Tibial artery (tissue), 4 donors: ENCODE measurements at regions not wholly inside any gene's neighbourhood (a gene's known extent, or its start where the extent isn't known, plus 50 kb on each side); places are given as distances from the start of the nearest gene placed in this dataset.
"Not testable (repeated sequence)": the region's sequence is repeated elsewhere in the genome, so short reads cannot be mapped to it uniquely, and the experiment has no call there.

ENCODE experiments used
- DNase-seq, 2 donors: peaks; one replicate each; pipeline ENCODE4 v3.0.0-alpha.2; 2019
- H3K27ac ChIP-seq, 2 donors: fragments of 200-600 bp; sonication (generic) in 1 of 2; 1 replicate in 1 of 2; 2 replicates in 1 of 2; pipeline ENCODE4 v1.5.1; 2018 to 2019; ENCODE audit warnings: mild to moderate bottlenecking in 1 of 2
- H3K27me3 ChIP-seq, 2 donors: fragments of 200-600 bp; sonication (generic) in 1 of 2; one replicate each; pipeline versions ENCODE4 v1.5.1 to v1.6.0; 2016 to 2019
- H3K36me3 ChIP-seq, 3 donors: fragments of 200-600 bp; sonication (generic) in 2 of 3; one replicate each; pipeline ENCODE4 v1.5.1; 2016 to 2019; ENCODE audit warnings: mild to moderate bottlenecking in 2 of 3
- H3K4me1 ChIP-seq, 4 donors: fragments of 200-600 bp; sonication (generic) in 2 of 4; 1 replicate in 3 of 4; 2 replicates in 1 of 4; pipeline ENCODE4 v1.5.1; 2016 to 2019
- H3K4me3 ChIP-seq, 2 donors: fragments of 200-600 bp; sonication (generic) in 1 of 2; 1 replicate in 1 of 2; 2 replicates in 1 of 2; pipeline ENCODE4 v1.5.1; 2018 to 2019; ENCODE audit warnings: mild to moderate bottlenecking in 2 of 2
- H3K9me3 ChIP-seq, 3 donors: fragments of 200-600 bp; sonication (generic) in 1 of 3; one replicate each; pipeline ENCODE4 v1.5.1; 2016 to 2019
- intact Hi-C: fragments of 100-400 bp; cut with DNase I; formaldehyde crosslinking; loops from one replicate; pipeline ENCODE4 v1.15.0; 2023; ENCODE audit warnings: low total_unique reads
- TF ChIP-seq, protein P1 (sequence below), 2 experiments: fragments of 200-600 bp in 1 of 2; fragments of 450-650 bp in 1 of 2; IDR thresholded peaks; one replicate each; pipeline ENCODE4 v1.5.1; 2017 to 2019; ENCODE audit warnings: antibody characterized with exemption in 2 of 2, mild to moderate bottlenecking in 1 of 2, moderate library complexity in 1 of 2

DNA sequence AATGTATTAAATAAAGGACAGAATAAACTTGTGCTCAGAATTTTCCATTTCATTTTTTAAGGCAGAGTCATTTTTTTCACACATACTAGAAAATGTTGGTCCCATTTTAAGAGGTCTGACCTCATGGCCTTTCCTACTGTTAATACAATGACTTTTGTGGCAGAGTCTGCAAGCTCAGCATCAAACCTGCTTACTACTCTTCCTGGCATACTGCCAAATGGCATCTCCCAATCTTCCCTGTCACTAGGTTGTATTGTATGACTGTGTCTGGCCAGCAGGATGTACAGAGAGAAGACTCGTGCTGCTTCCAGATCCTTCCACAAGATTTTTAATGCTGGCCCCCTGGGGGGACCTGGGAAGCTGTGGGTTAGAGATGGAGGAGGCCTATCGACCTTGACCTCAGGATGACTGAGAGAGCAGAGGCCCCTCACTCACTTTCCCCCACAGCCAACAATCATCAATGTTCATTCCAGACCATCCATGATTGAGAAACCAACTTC, 64.7 kb downstream of the BARX1 start:
- Histone ChIP-seq H3K36me3 (no peaks in the 10 kb centered on the region), H3K27ac (no peak overlapping the region), H3K4me1 (no peaks in the 10 kb centered on the region), H3K27me3 (no peaks in the 10 kb centered on the region), H3K4me3 (no peak overlapping the region), H3K9me3 (peaks cover 0 to 8% (median 7%) of the 10 kb centered on the region in 3 donors)
- peak in 1 of 2 donors; percentile 25 for DNase-seq
- intact Hi-C loops = no loop called here
- TF ChIP-seq, protein P1, sequence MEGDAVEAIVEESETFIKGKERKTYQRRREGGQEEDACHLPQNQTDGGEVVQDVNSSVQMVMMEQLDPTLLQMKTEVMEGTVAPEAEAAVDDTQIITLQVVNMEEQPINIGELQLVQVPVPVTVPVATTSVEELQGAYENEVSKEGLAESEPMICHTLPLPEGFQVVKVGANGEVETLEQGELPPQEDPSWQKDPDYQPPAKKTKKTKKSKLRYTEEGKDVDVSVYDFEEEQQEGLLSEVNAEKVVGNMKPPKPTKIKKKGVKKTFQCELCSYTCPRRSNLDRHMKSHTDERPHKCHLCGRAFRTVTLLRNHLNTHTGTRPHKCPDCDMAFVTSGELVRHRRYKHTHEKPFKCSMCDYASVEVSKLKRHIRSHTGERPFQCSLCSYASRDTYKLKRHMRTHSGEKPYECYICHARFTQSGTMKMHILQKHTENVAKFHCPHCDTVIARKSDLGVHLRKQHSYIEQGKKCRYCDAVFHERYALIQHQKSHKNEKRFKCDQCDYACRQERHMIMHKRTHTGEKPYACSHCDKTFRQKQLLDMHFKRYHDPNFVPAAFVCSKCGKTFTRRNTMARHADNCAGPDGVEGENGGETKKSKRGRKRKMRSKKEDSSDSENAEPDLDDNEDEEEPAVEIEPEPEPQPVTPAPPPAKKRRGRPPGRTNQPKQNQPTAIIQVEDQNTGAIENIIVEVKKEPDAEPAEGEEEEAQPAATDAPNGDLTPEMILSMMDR (IDR thresholded peaks at IDR 0.05) = no peak

DNA sequence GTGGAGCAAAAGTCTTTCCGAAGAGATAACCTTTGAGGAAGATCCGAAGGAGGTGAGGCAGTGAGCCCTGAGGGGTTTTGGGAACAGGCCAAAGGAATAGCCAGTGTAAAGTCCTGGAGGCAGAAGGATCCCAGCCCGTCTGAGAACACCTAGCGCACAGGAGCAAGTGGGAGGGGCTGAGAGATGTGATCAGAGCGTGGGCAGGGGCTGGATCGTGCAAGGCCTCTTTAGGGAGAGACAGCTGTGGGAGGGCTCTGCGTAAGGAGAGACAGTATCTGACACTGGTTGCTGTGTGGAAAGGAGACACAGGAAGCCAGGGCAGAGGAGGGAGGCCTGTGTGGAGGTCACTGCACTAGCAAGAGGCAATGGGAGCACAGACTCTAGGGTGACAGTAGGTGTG, 68.2 kb downstream of the BARX1 start:
- no peaks in the 10 kb centered on the region for H3K9me3 ChIP-seq
- H3K27ac ChIP-seq = no peak overlapping the region
- TF ChIP-seq, protein P1 (IDR thresholded peaks at IDR 0.05) = no peak
- no peak for DNase-seq
- no peak overlapping the region for H3K4me3 ChIP-seq
- H3K36me3 ChIP-seq = no peaks in the 10 kb centered on the region
- H3K27me3 ChIP-seq = no peaks in the 10 kb centered on the region
- no peaks in the 10 kb centered on the region for H3K4me1 ChIP-seq
- intact Hi-C loops = no loop called here

- no peak for DNase-seq
- Histone ChIP-seq H3K9me3 (no peaks in the 10 kb centered on the region), H3K4me1 (no peaks in the 10 kb centered on the region), H3K36me3 (no peaks in the 10 kb centered on the region), H3K4me3 (no peak overlapping the region), H3K27ac (no peak overlapping the region), H3K27me3 (no peaks in the 10 kb centered on the region)
- intact Hi-C loops = no loop called here
- TF ChIP-seq, protein P1 (IDR thresholded peaks at IDR 0.05) = no peak
These were observed 70.3 kb downstream of the BARX1 start for GRCh38 chr9:93884808-93885207.

GRCh38 chr9:93879662-93880407, 75.3 kb downstream of the BARX1 start:
- H3K36me3 ChIP-seq, H3K27me3 ChIP-seq, DNase-seq, intact Hi-C loops, H3K27ac ChIP-seq, H3K4me3 ChIP-seq, H3K4me1 ChIP-seq: not testable (repeated sequence)
- H3K9me3 ChIP-seq = peaks cover 0 to 21% (median 6%) of the 10 kb centered on the region in 3 donors

DNA sequence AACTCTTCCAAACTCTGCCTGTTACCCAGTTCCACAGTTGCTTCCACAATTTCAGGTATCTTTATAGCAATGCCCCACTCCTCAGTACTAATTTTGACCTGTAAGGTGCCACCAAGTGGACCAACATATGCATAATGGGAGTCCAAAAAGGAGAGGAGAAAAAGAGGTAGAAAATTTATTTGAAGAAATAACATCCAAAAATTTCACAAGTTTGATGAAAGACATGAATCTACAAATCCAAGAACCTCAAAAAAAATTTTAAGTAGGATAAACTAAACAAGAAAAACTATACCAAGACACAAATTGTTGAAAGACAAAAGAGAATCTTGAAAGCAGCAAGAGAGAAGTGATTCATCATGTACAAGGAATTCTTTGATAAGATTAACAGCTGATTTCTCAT, 79.8 kb downstream of the BARX1 start:
- TF ChIP-seq, protein P1 (IDR thresholded peaks at IDR 0.05) = no peak
- Histone ChIP-seq H3K9me3 (peaks cover 6 to 38% (median 21%) of the 10 kb centered on the region in 3 donors), H3K36me3 (no peaks in the 10 kb centered on the region), H3K4me1 (no peaks in the 10 kb centered on the region), H3K27me3 (peaks cover 0 to 6% of the 10 kb centered on the region in 2 donors), H3K4me3 (no peak overlapping the region), H3K27ac (no peak overlapping the region)
- intact Hi-C loops = no loop called here
- no peak for DNase-seq

DNA sequence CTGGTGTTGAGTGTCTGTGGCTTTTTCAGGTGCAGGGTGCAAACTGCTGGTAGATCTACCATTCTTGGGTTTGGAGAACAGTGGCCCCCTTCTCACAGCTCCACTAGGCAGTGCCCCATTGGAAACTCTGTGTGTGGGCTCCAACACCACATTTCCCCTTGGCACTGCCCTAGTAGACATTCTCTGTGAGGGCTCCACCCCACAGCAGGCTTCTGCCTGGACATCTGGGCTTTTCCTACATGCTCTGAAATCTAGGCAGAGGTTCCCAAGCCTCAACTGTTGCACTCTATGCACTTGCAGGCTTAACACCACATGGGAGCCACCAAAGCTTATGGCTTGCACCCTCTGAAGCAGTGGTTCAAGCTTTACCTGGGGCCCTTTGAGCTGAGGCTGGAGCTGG, 80.9 kb downstream of the BARX1 start:
- intact Hi-C loops = no loop called here
- H3K4me3 ChIP-seq = no peak overlapping the region
- H3K27me3 ChIP-seq = peaks cover 0 to 14% of the 10 kb centered on the region in 2 donors
- DNase-seq = no peak
- TF ChIP-seq, protein P1 (IDR thresholded peaks at IDR 0.05) = no peak
- H3K36me3 ChIP-seq = no peaks in the 10 kb centered on the region
- H3K27ac ChIP-seq = no peak overlapping the region
- peaks cover 6 to 38% (median 21%) of the 10 kb centered on the region in 3 donors for H3K9me3 ChIP-seq
- H3K4me1 ChIP-seq = no peaks in the 10 kb centered on the region
